ENCODE measurements at regions not wholly inside any gene's neighbourhood (a gene's known extent, or its start where the extent isn't known, plus 50 kb on each side); places are given as distances from the start of the nearest gene placed in this dataset.

DNA sequence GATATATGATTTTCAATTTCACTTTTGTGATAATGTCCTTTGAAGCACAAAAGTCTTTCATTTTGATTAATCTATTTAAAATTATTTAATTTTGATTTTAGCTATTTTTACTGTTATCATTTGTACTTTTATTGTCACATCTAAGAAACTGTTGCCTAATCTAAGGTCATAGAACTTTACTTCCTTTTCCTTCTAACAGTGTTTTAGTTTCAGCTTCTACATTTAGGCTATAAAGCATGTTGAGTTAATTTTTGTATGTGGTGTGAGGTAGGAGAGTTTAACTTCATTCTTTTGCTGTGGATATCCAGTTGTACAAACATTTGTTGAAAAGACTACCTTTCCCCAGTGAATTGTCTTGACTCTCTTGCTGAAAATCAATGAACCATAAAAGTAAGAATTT is 204.5 kb downstream of the TM2D1 start:
- no peak for DNase-seq

DNA sequence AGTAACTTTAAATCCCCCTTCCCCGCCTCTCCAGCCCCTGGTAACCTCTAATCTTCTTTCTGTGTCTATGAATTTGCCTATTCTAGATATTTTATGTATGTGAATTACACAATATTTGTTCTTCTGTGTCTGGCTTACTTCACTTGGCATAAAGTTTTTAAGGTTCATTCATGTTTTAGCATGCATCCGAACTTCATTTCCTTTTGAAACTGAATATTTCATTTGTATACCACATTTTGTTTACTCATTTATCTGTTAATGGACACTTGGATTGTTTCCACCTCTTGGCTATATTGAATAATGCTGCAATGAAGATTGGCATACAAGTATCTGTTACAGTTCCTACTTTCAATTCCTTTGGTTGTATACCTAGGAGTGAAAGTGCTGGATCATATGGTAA is 205.3 kb downstream of the TM2D1 start:
- no peak for DNase-seq

DNA sequence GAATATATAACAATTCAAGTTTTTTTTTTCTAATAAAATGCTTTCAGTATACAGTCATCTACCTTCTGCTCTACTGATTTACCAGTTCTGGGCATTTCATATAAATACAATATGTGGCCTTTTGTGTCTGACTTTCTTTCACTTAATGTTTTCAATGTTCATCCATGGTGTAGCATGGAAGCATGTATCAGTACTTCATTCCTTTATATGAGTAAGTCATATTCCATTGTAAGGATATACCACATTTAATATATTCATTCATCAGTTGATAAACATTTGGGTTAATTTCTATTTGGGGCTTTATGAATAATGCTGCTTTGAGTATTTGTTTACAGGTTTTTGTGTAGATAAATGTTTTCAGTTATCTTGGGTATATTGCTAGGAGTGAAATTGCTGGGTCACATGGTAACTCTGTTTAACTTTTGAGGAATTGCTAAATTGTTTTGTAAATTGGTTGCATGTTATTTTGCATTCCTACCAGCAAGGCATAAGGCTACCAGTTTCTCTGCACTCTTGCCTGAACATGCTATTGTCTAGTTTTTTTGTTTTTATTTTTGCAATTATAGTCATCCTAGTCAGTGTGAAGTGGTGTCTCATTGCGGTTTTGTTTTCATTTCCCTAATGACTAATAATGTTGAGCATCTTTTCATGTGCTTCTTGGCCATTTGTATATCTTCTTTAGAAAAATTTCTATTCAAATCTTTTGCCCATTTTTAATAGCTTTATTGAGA is 206.1 kb downstream of the TM2D1 start:
- no peak for DNase-seq

DNA sequence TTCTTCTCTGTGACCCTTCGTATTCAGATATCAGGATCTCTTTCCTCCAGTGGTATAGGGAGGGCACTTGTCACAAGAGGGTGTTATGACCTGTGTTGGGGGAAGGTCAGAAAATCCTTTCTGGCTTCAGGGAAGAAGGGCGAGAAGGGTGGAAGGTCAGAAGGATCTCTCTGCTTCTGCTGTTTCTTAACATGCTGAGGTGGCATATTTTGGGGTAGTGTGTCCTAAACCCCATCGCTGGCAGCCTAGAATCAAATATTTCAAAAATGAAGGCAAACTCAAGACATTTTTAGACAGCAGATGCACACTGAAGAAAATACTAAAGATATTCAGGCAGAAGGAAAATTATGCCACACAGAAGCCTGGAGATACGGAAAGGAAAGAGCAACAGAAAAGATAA is 207.6 kb downstream of the TM2D1 start:
- DNase-seq = no peak

DNA sequence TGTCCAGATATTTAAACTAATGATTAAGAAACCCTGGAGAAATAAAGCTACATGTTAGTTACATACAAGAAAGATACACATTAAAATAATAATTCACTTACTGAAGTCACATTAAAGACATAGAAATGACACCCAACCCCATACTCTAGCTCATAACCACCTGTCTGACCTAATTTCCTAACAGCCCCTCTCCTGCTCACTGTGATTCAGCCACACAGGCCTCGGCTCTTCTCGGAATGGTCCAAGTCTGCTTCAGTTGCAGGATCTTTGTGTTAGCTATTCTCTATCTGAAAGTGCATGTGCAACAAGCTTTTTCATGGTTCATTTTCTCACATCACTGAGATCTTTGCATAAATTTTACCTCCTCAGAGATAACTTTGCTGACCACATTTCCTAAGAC is 209.8 kb downstream of the TM2D1 start:
- DNase-seq = no peak
